IPS DF 19.7 (cell line): ENCODE measurements at regions not wholly inside any gene's neighbourhood (a gene's known extent, or its start where the extent isn't known, plus 50 kb on each side); places are given as distances from the start of the nearest gene placed in this dataset.
"Not testable (repeated sequence)": the region's sequence is repeated elsewhere in the genome, so short reads cannot be mapped to it uniquely, and the experiment has no call there.

Source experiments
- DNase-seq: peaks from one replicate; pipeline ENCODE4 v3.0.0-alpha.2; 2013; ENCODE audit warnings: low read depth, low spot score

GRCh38 chr7:112937651-112938415, 147.6 kb upstream of the TMEM168 start:
- no peak for DNase-seq

GRCh38 chr7:112933598-112933997, 143.4 kb upstream of the TMEM168 start:
- DNase-seq = no peak

DNA sequence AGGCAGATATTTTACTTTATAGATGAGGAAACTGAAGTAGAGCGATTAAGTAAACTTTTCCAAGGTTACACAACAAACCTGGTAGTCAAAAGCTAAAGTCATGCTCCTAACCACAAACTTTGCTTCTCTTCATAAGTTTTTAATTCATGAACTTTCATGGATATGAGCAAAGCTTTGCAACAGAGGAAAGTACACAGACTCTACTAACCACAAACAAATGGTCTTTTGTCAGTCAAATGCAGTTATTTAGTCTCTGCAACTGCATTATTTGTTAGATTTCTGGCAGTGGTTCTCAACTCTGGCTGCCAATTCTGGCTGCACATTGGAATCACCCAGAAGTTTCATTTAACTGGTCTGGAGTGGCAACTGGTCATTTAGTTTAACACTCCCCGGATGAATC, 140.6 kb upstream of the TMEM168 start:
- no peak for DNase-seq

GRCh38 chr7:112929421-112929820, 139.2 kb upstream of the TMEM168 start:
- DNase-seq = no peak

DNA sequence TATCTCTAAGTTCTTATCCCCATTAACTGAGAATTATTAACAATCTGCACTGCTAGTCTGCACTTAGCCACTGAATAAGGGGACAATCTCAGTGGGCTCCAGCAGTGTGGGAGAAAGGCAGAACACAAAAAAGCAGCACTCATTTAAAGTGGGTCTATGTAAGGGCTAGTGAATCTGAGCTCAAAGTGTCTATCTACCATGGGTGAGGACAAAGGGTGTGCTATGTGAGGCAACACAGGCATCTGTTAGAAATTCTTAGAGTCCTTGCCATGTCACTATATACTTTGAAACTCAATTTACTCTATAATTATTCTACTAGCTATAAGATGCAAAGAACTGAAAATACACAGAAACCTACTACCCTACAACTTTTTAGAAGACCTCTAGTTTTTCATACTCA, 135.8 kb upstream of the TMEM168 start:
- DNase-seq = no peak

DNA sequence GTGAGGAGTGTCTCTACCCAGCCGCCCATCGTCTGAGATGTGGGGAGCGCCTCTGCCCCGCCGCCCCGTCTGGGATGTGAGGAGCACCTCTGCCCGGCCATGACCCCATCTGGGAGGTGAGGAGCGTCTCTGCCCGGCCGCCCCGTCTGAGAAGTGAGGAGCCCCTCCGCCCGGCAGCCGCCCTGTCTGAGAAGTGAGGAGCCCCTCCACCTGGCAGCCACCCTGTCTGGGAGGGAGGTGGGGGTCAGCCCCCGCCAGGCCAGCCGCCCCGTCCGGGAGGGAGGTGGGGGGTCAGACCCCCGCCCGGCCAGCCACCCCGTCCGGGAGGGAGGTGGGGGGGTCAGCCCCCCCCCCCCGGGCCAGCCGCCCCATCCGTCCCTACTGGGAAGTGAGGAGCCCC, 132.4 kb upstream of the TMEM168 start:
- not testable (repeated sequence) for DNase-seq

- not testable (repeated sequence) for DNase-seq
Observed at GRCh38 chr7:112916431-112916830, 126.2 kb upstream of the TMEM168 start.

DNA sequence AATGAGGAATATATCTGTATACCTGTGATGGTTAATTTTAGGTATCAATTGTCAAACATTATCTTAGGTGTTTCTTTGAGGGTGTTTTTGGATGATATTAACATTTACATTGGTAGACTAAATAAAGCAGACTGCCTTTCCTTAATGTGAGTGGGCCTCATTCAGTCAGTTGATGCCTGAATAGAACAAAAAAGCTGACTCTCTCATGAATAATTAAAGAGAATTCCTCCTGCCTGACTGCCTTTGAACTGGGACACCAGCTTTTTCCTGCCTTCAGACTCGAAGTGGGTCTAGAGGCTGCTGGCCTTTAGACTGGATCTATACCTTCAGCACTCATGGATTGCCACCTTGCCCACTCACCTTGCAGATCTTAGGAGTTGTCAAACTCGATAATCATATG, 117.9 kb upstream of the TMEM168 start:
- no peak for DNase-seq

GRCh38 chr7:112907658-112908057, 117.5 kb upstream of the TMEM168 start:
- no peak for DNase-seq

- DNase-seq = no peak
Observed at GRCh38 chr7:112905950-112906349, 115.8 kb upstream of the TMEM168 start.

- no peak for DNase-seq
Observed at GRCh38 chr7:112905413-112905812, 115.2 kb upstream of the TMEM168 start.

DNA sequence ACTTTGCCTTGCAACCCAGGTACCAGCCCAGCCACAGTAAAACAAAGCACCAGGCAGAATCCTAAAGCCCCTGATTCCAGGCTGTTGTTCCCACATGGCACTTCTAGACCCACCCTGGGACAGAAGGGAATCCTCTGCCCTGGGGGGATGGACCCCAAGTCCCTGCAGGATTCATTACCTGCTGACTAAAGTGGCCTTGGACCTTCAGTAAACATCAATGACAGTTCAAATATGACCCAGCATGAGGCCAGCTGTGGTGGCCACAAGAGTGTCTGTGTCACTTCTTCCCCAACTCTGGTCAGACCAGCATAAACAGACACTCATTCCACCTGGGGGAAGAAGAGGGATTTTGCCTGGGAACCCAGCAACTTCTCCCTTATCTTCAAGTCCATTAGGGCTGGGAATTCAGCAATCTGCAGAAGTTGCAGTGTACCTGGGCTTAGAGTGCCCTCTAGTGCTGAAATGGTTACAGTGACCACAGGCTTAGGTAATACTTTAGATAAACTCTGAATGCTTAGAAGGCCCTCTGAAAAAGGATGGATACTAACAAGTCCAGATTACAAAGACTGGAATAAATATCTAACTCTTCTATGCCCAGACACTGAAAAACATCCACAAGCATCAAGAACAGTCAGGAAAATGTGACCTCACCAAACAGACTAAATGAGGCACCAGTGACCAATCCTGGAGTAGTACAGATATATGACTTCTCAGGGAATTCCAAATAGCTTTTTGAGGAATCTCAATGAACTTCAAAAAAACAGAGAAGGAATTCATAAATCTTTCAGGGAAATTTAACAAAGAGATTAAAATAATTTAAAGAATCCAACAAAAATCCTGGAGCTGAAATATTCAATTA, 108.5 kb upstream of the TMEM168 start:
- DNase-seq = peak; percentile 9

GRCh38 chr7:112897839-112898431, 107.7 kb upstream of the TMEM168 start:
- no peak for DNase-seq

- no peak for DNase-seq
Observed at GRCh38 chr7:112896026-112896601, 105.9 kb upstream of the TMEM168 start.

GRCh38 chr7:112892263-112892662, 102.1 kb upstream of the TMEM168 start:
- DNase-seq = no peak

DNA sequence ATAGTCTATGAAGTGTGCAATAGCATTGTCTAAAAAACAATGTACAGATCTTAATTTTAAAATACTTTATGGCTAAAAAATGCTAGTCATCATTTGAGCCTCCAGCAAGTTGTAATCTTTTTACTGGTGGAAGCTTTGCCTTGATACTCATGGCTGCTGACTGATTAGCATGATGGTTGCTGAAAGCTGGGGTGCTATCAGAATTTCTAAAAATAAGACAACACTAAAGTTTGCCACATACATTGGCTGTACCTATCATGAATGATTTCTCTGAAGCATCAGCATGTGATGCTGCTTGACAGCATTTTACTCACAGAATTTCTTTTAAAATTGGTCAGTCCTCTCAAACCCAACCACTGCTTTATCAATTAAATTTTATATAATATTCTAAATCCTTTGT, 101.5 kb upstream of the TMEM168 start:
- DNase-seq = no peak

DNA sequence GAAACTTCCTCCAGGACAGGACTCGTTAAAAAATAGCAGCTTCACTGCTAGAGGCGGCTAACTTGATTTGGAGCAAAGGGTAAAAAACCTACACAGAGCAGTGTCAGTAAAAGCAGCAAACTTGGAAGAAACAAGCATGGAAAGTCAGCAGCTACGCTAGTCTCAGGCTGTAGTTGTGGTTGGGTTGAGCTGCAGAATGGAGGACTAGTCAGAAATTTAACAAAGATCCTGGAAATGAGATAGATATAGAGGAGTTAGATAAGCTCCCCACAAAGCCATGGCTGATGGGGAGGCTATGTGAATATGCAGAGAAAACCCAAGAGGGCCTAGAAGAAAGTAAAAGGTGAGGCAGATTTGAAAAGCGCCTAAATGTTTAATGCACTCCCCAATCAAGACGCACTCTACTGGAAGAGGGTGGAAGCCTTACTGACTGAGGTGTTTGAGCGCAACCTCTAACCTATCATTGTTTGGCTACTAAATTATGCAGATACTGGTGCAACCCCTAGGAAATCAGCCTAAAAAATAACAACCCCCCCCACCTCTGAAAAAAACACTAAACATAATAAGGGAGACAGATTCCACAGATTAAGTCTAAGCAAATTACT, 99.7 kb upstream of the TMEM168 start:
- DNase-seq = no peak

GRCh38 chr7:112889268-112889667, 99.1 kb upstream of the TMEM168 start:
- no peak for DNase-seq

DNA sequence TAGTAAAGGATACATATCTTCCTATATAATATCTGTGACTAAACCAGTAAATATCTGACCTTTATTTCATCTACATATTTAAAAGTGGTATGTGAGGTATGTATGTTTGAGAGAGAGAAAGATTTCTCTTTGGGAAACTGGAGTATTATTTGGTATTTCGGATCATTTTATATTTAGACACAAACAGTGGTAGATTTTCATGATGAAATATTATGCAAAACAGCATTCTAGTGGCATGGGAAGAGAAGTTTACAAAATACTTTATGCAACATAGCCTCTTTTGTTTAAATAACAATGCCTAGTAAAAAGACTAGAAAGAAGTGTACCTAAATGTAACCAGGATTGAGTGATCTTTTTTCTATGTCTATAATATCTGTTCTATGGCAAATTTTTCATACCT, 98.6 kb upstream of the TMEM168 start:
- no peak for DNase-seq

- no peak for DNase-seq
Observed at GRCh38 chr7:112887976-112888375, 97.8 kb upstream of the TMEM168 start.

GRCh38 chr7:112887337-112887736, 97.1 kb upstream of the TMEM168 start:
- DNase-seq = no peak

DNA sequence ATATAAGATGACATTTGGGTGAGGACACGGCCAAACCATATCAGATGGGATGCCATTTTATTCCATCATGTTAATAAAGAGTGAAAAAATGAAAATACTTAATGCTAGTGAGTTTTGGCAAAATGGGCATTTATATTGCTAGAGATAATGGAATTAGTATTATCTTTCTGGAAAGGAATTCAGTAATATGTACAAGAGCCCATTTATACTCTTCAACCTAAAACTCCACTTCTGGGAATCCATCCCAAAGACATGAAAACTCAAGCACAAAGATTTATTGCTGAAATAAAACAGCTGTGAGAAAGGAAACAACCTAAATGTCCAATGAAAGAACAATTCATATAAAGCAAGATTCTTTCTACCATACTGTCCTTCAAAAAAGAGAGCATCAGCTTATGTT, 96.0 kb upstream of the TMEM168 start:
- DNase-seq = no peak
